SK-N-SH (cell line): ENCODE measurements at regions not wholly inside any gene's neighbourhood (a gene's known extent, or its start where the extent isn't known, plus 50 kb on each side); places are given as distances from the start of the nearest gene placed in this dataset.

Experiments used
- CTCF ChIA-PET: fragments of 300-600, 350-600 bp; formaldehyde crosslinking; extraction: SDS; loops from one replicate; lab custom pipeline; 2021; lab: Yijun Ruan, JAX
- POLR2A ChIA-PET: fragments of 350-600 bp; sonication (Branson Sonifier 250); formaldehyde crosslinking; extraction: SDS; loops from one replicate; lab custom pipeline; 2020; ENCODE audit warnings: antibody characterized with exemption, inconsistent platforms; lab: Yijun Ruan, JAX
- DNase-seq: peaks from one replicate; pipeline ENCODE4 v3.0.0; 2012
- H2AFZ ChIP-seq: fragments of 200-600 bp; sonication (generic); 2 replicates; pipeline ENCODE4 v1.8.1; 2016; ENCODE audit warnings: antibody characterized with exemption, mild to moderate bottlenecking, low read depth
- H3F3A ChIP-seq: fragments of 200-600 bp; sonication (generic); replicated peaks from 2 replicates; pipeline ENCODE3; 2016; ENCODE audit warnings: antibody characterized with exemption, mild to moderate bottlenecking; ENCODE audit not compliant: insufficient read depth
- H3K27ac ChIP-seq, 2 experiments: fragments of 200-500 bp in 1 of 2; fragments of 200-600 bp in 1 of 2; sonication (Bioruptor generic) in 1 of 2; sonication (generic), shearing (Covaris generic) in 1 of 2; 2 replicates each; pipeline versions ENCODE4 v1.5.1 to v1.6.1; 2014 to 2016; ENCODE audit warnings: low read depth in 2 of 2, inconsistent platforms in 1 of 2, low read length in 1 of 2, mild to moderate bottlenecking in 1 of 2, mixed read lengths in 1 of 2
- H3K27me3 ChIP-seq: fragments of 200-600 bp; sonication (generic), shearing (Covaris generic); 2 replicates; pipeline ENCODE4 v1.6.1; 2016; ENCODE audit warnings: mixed run types; ENCODE audit not compliant: insufficient read depth
- H3K36me3 ChIP-seq, 2 experiments: fragments of 200-500 bp in 1 of 2; fragments of 200-600 bp in 1 of 2; sonication (Bioruptor generic) in 1 of 2; sonication (generic) in 1 of 2; replicated peaks in 1 of 2; 2 replicates each; pipeline versions ENCODE3 to v1.5.1; 2014 to 2016; ENCODE audit warnings: low read length in 1 of 2, mild to moderate bottlenecking in 1 of 2; ENCODE audit not compliant: insufficient read depth in 2 of 2, control insufficient read depth in 1 of 2
- H3K4me1 ChIP-seq, 2 experiments: fragments of 200-500 bp in 1 of 2; fragments of 200-600 bp in 1 of 2; sonication (Bioruptor generic) in 1 of 2; sonication (generic), shearing (Covaris generic) in 1 of 2; 2 replicates each; pipeline versions ENCODE4 v1.5.1 to v1.6.1; 2014 to 2016; ENCODE audit warnings: low read depth in 1 of 2, low read length in 1 of 2, mixed run types in 1 of 2; ENCODE audit not compliant: insufficient read depth in 2 of 2, control insufficient read depth in 1 of 2
- H3K4me2 ChIP-seq: fragments of 200-600 bp; sonication (generic), shearing (Covaris generic); 2 replicates; pipeline ENCODE4 v1.6.1; 2017; ENCODE audit warnings: mixed run types
- H3K4me3 ChIP-seq, 2 experiments: fragments of 200-500 bp in 1 of 2; fragments of 200-600 bp in 1 of 2; sonication (Bioruptor generic) in 1 of 2; sonication (generic), shearing (Covaris generic) in 1 of 2; 2 replicates each; pipeline versions ENCODE4 v1.5.1 to v1.8.1; 2014 to 2016; ENCODE audit warnings: low read depth in 2 of 2, inconsistent platforms in 1 of 2, low read length in 1 of 2, mild to moderate bottlenecking in 1 of 2, mixed read lengths in 1 of 2, moderate library complexity in 1 of 2
- H3K79me2 ChIP-seq: fragments of 200-600 bp; sonication (generic); 2 replicates; pipeline ENCODE4 v1.8.1; 2017; ENCODE audit warnings: mild to moderate bottlenecking; ENCODE audit not compliant: insufficient read depth
- H3K9ac ChIP-seq: fragments of 200-600 bp; sonication (generic); 2 replicates; pipeline ENCODE4 v1.6.1; 2017; ENCODE audit warnings: mixed run types
- H3K9me2 ChIP-seq: fragments of 200-600 bp; sonication (generic); 2 replicates; pipeline ENCODE4 v1.6.1; 2017; ENCODE audit warnings: mixed run types
- H3K9me3 ChIP-seq: fragments of 200-600 bp; sonication (generic); 2 replicates; pipeline ENCODE4 v1.6.1; 2017; ENCODE audit warnings: mixed run types, mild to moderate bottlenecking, moderate library complexity
- H4K20me1 ChIP-seq: fragments of 200-600 bp; sonication (generic); 2 replicates; pipeline ENCODE4 v1.6.1; 2017; ENCODE audit warnings: mild to moderate bottlenecking, mixed run types; ENCODE audit not compliant: insufficient read depth
- ELF1 ChIP-seq: IDR thresholded peaks from 2 replicates; pipeline ENCODE4 v1.4.0; 2012
- GATA2 ChIP-seq: sonication (generic); formaldehyde crosslinking; IDR thresholded peaks from 2 replicates; pipeline ENCODE4 v1.5.0; 2020; ENCODE audit warnings: mild to moderate bottlenecking, missing genetic modification reagents
- IRF3 ChIP-seq: fragments of 150-350 bp; IDR thresholded peaks from 2 replicates; pipeline ENCODE4 v1.6.1; 2016; ENCODE audit warnings: mild to moderate bottlenecking, low read depth, low read length
- POLR2AphosphoS5 ChIP-seq: IDR thresholded peaks from 2 replicates; pipeline ENCODE4 v1.6.1; 2012; ENCODE audit warnings: low read depth, low read length
- RCOR1 ChIP-seq: fragments of 150-350 bp; IDR thresholded peaks from 2 replicates; pipeline ENCODE4 v1.6.1; 2017; ENCODE audit warnings: antibody characterized with exemption, low read length
- RFX5 ChIP-seq: IDR thresholded peaks from 2 replicates; pipeline ENCODE4 v1.6.1; 2012; ENCODE audit warnings: mild to moderate bottlenecking, improper control_type of control experiment, low read length
- SIN3A ChIP-seq: IDR thresholded peaks from 2 replicates; pipeline ENCODE4 v1.6.1; 2012; ENCODE audit warnings: low read depth, mild to moderate bottlenecking, low read length, moderate library complexity, borderline replicate concordance
- USF2 ChIP-seq: fragments of 150-350 bp; IDR thresholded peaks from 2 replicates; pipeline ENCODE4 v1.6.1; 2017; ENCODE audit warnings: antibody characterized with exemption, low read length, low read depth, borderline replicate concordance
- ZBTB33 ChIP-seq: IDR thresholded peaks from 2 replicates; pipeline ENCODE4 v1.4.0; 2012; ENCODE audit warnings: low read depth, borderline replicate concordance
- WGBS: methylation state at CpG from one replicate; pipeline ENCODE4 v1.1.6; 2017; ENCODE audit warnings: low lambda C conversion rate; 5-methylcytosine and 5-hydroxymethylcytosine counted together

- no peak for TF ChIP-seq ZBTB33
- TF ChIP-seq, all 33 proteins: peak for 0
Observed at GRCh38 chr18:30081122-30081521, 961.4 kb downstream of the DSC3 start (continued).

GRCh38 chr18:30072609-30073385 lies 969.7 kb downstream of the DSC3 start:
- Histone ChIP-seq H3K4me2 (no peak overlapping the region), H3K4me1 (no peaks in the 10 kb centered on the region), H3K27me3 (no peaks in the 10 kb centered on the region), H3K4me3 (no peak overlapping the region), H3K9ac (no peak overlapping the region), H3K9me3 (no peaks in the 10 kb centered on the region), H3K9me2 (no peaks in the 10 kb centered on the region), H3K36me3 (no peaks in the 10 kb centered on the region), H4K20me1 (no peaks in the 10 kb centered on the region), H3K27ac (no peak overlapping the region), H2AFZ (no peak overlapping the region), H3K79me2 (no peaks in the 10 kb centered on the region), H3F3A (no peaks in the 10 kb centered on the region)
- ChIA-PET CTCF (no interaction called here), POLR2A (no interaction called here)
- no peak for DNase-seq
- WGBS = 30% methylated on average over 5 of the region's 5 CpGs
- TF ChIP-seq USF2 (no peak), SIN3A (no peak), RFX5 (no peak), IRF3 (no peak), ELF1 (no peak), ZBTB33 (no peak), GATA2 (CRISPR knock-in tag) (no peak), RCOR1 (no peak), POLR2AphosphoS5 (no peak)
